HG03280 (cell line): ENCODE measurements at regions not wholly inside any gene's neighbourhood (a gene's known extent, or its start where the extent isn't known, plus 50 kb on each side); places are given as distances from the start of the nearest gene placed in this dataset.
A peak's percentile ranks its signal among the peaks of the same experiment; 100 is the strongest.

Source experiments
- ATAC-seq: cut with Tn5 transposase; IDR thresholded peaks from one replicate; pipeline ENCODE4 v1.9.1; 2021; ENCODE audit warnings: mild to moderate bottlenecking, moderate library complexity; ENCODE audit not compliant: unreplicated experiment

GRCh38 chr15:70337277-70338186 is 239.8 kb upstream of the TLE3 start:
- no peak for ATAC-seq

DNA sequence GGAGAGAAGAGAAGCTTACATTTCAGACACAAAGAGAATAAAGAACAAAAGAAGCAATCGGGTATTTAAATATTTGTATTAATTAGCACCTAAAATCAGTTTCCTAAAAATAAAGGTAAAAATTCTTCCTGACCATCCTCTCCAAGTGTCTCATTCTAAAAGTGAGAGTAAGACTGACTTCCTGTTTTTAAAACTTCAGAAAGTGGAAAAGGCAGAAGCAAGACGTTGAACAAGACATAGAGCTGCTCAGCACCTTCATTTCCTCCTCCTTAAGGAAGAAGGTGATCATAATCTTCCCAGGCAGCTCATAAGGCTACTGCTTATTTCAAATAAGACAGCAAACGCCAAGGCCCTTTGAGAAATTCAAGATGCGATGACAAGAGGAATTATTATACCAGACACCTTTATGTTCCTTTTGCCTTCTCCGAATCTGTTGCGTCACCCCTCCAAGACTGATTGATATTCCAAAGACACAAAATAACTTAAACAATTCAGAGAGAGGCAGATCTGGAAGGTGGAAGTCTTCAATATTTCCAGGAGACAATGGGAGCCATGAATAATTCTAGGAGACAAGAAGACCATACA is 238.8 kb upstream of the TLE3 start:
- ATAC-seq: no peak

DNA sequence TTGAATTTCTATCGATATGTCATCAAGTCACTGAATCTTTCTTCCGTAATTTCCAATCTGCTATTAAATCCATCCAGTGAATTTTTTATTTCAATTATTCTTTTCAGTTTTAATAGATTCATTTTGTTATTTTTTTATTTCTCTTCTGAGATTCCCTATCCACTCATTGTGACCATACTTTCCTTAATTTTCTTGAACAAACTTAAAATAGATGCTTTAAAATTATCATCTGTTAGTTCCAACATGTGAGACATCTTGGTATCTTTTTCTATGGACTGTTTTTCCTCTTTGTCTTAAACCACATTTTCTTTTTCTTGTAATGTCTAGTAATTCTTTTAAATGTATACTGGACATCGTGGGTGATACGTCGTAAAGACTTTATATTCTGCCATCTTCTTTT is 236.6 kb upstream of the TLE3 start:
- no peak for ATAC-seq

DNA sequence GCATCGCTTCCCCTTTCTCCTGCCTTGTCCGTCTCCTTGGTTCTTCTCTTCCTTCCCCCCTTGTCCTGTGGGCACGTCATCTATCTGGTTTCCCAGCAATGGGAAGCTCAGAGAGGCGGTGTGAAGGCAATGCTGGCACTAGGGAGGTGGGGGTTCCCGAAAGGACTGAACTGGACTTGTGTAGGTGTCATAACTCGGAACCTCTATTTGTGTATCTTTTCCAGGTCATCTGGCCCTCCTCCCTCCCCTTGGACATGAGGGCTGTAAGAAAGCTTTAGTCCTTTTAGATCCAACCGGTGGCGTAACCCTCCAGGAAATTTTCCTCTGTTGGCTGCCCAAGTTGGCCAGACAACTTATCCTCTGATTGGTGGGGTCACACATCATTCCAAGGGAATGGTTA is 231.5 kb upstream of the TLE3 start:
- no peak for ATAC-seq

GRCh38 chr15:70328679-70329115 is 231.0 kb upstream of the TLE3 start:
- no peak for ATAC-seq

DNA sequence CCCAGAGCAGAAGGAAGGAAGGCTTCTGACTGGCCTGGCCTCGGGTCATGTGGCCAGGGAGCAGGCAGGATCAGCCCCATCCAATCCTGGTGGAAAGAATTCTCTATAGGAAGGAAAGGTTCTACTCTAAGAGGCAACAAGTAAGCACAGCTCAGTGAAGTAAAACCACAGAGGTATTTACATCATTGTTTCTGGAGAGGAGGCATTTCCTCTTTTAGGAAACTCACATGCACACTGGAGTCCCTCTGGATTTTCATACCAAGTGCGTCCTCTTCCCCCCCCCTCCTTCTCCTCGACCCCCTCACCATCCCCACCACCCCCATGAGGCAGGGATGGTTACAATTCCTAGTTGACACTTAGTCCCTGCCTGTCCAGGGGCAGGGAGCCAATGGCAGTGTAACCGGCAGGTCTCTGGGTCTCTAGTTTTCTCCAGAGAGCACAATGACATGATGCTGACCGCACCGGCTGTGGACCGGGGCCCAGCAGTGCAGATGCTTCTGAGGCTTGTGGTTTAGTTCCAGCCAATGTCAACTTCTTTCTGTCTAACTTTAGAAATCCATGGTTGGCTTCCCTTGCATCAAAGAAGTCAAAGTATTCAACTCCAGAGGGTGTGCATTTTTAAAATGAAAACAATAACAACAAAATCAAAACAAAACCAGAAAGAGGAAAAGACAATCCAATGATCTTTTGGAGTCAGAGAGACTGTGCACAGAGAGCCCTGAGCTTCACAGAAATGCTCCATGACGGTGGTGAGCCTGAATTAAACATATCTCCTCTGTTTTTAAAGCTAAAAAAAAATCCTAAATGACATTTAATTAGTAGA is 230.3 kb upstream of the TLE3 start:
- no peak for ATAC-seq

GRCh38 chr15:70327328-70327855 is 229.7 kb upstream of the TLE3 start:
- no peak for ATAC-seq

DNA sequence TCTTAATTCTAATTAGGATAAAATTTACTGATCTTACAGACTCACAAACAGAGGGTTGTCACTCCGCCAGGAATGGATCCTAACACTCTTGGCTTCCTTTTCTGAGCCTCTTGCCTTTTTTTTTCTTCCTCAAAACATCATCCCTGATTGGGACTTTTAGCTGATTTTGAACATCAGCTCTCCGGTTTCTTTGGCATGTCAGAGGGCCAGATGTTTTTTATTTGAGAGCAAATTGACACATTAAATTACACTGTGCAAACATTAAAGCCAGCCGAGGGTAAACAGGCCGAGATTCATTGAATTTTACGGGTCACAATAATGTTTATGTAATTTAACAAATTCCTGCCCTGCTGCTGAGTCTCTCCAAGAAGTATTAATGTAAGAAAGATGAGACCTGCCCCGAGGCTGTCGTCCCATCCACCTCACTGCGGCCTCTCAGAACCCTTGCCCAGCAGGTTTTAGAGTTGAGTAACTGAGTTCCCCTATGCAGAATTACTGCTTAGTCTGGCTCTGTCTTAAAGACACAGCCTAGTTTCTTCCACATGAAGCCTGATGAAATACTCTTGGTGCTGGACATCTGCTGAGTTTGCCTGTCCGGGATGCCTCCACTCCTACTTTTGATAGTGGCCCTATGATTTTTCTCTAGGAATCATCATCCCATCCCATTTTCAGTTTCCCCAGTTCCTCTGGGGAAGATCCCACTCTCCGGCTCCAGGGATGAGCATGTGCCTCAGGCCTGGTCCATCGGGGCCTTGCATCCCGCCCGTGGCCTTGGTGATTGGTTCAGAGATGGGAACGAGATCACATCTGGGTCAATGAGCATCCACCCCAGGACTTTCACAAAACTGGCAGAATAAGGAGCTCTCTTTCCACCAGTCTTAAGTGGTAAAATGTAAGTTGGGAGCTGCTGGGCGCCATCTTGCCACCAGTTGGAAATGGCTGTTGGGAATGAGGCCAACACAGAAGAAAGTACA is 226.6 kb upstream of the TLE3 start:
- no peak for ATAC-seq

GRCh38 chr15:70323111-70323851 is 225.6 kb upstream of the TLE3 start:
- ATAC-seq: no peak

GRCh38 chr15:70322051-70322668 is 224.4 kb upstream of the TLE3 start:
- no peak for ATAC-seq

- no peak for ATAC-seq
Measured at GRCh38 chr15:70321172-70321819, 223.6 kb upstream of the TLE3 start.

GRCh38 chr15:70320482-70320881 is 222.8 kb upstream of the TLE3 start:
- ATAC-seq: no peak

DNA sequence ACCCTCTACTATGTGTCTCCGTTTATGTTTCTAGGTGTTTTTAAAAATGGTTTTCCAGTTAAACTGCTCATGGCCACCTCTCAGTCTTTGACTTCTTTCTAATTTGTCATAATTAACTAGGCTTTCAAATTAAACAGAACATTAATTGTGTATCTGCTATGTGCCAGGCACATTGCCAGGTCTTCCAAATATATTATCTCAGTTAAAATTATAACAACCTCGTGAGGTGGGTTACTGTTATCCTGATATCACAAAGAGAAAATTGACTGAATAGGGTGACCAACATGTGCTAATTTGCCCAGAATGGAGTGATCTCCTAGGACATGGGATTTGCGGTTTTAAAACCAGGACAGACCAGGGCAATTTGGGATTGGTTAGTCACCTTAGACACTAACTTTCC is 222.4 kb upstream of the TLE3 start:
- no peak for ATAC-seq

DNA sequence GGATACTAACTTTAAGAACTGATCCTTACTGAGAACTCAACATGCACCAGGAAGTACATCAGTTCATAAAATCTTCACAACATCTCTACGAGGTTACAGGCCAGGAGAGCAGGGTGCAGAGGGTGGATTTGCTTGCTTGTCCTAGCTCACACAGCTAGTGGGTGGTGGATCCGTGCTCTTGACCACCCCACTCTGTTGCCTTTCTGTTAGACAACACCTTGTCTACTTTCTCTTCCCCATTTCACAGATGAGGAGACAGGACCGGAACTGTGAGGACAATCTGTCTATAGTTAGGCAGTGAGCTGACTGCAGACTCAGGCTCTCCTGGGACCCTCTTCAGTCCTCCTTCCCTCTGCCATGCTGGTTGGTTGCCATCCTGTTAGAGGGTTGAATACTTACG is 221.7 kb upstream of the TLE3 start:
- peak; percentile 84 for ATAC-seq

- peak; percentile 32 for ATAC-seq
Measured at GRCh38 chr15:70318594-70319465, 221.1 kb upstream of the TLE3 start.

DNA sequence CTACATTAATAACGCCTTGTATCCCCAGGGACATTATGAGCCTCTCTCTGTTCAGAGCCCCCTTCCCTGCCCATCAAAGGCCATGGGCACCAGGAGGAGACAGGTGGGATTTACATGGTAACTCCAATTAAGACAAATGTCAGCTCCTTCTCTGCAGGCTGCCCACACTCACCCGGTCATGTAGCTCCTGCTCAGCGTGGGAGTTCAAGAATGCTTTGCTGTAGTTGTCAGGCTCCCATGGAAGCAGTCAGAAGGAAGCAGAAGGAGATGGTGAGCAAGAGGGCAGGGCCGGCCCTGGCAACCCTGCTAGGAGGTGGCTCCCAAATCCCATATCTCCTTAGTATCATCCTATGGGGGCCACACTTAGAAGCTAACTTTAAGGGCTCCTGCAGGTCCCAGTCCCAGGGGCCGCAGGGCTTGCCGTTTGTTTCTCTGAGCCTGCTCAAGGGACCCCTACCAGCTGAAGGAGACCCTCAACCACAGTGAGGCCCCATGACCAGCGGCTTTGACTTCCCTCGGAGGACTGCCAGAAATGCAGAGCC is 218.4 kb upstream of the TLE3 start:
- no peak for ATAC-seq

GRCh38 chr15:70315431-70315830 is 217.7 kb upstream of the TLE3 start:
- ATAC-seq: no peak
